HG03135 (cell line): ENCODE measurements at regions not wholly inside any gene's neighbourhood (a gene's known extent, or its start where the extent isn't known, plus 50 kb on each side); places are given as distances from the start of the nearest gene placed in this dataset.
"Not testable (repeated sequence)": the region's sequence is repeated elsewhere in the genome, so short reads cannot be mapped to it uniquely, and the experiment has no call there.

Experiments
- ATAC-seq: cut with Tn5 transposase; IDR thresholded peaks from one replicate; pipeline ENCODE4 v1.9.1; 2021; ENCODE audit warnings: mild to moderate bottlenecking, moderate library complexity; ENCODE audit not compliant: unreplicated experiment

- ATAC-seq, result no peak
Measured at GRCh38 chr10:23493711-23494110, 54.8 kb downstream of the OTUD1 start.

- no peak for ATAC-seq
Measured at GRCh38 chr10:23496727-23497126, 57.9 kb downstream of the OTUD1 start.

- no peak for ATAC-seq
Measured at GRCh38 chr10:23499372-23500132, 60.7 kb downstream of the OTUD1 start.

- ATAC-seq, result no peak
Measured at GRCh38 chr10:23505797-23506465, 67.1 kb downstream of the OTUD1 start.

GRCh38 chr10:23512355-23513058, 73.6 kb downstream of the OTUD1 start:
- ATAC-seq, result no peak

- ATAC-seq, result not testable (repeated sequence)
Measured at GRCh38 chr10:23513621-23514020, 74.7 kb downstream of the OTUD1 start.

- ATAC-seq, result no peak
Measured at GRCh38 chr10:23514321-23514720, 75.4 kb downstream of the OTUD1 start.

GRCh38 chr10:23516530-23516929, 77.7 kb downstream of the OTUD1 start:
- ATAC-seq, result no peak

GRCh38 chr10:23517155-23517554, 78.3 kb downstream of the OTUD1 start:
- ATAC-seq, result no peak

- ATAC-seq, result no peak
Measured at GRCh38 chr10:23521735-23522134, 82.9 kb downstream of the OTUD1 start.

- no peak for ATAC-seq
Measured at GRCh38 chr10:23522345-23522744, 83.5 kb downstream of the OTUD1 start.

GRCh38 chr10:23523251-23523650, 84.4 kb downstream of the OTUD1 start:
- no peak for ATAC-seq

GRCh38 chr10:23525406-23525805, 86.5 kb downstream of the OTUD1 start:
- no peak for ATAC-seq

- ATAC-seq, result no peak
Measured at GRCh38 chr10:23528419-23528818, 89.5 kb downstream of the OTUD1 start.

- no peak for ATAC-seq
Measured at GRCh38 chr10:23529625-23530024, 90.8 kb downstream of the OTUD1 start.

GRCh38 chr10:23530079-23530478, 91.2 kb downstream of the OTUD1 start:
- no peak for ATAC-seq

- ATAC-seq, result no peak
Measured at GRCh38 chr10:23533212-23533611, 94.3 kb downstream of the OTUD1 start.

GRCh38 chr10:23534326-23534725, 95.5 kb downstream of the OTUD1 start:
- ATAC-seq, result no peak

- ATAC-seq, result no peak
Measured at GRCh38 chr10:23534761-23535160, 95.9 kb downstream of the OTUD1 start.

- ATAC-seq, result no peak
Measured at GRCh38 chr10:23535381-23535780, 96.5 kb downstream of the OTUD1 start.

- ATAC-seq, result no peak
Measured at GRCh38 chr10:23538968-23539367, 100.1 kb downstream of the OTUD1 start.
